PC-3 (cell line): ENCODE measurements at regions not wholly inside any gene's neighbourhood (a gene's known extent, or its start where the extent isn't known, plus 50 kb on each side); places are given as distances from the start of the nearest gene placed in this dataset.

Source experiments
- ATAC-seq: fragments of 200-7000 bp; cut with Tn5 transposase; 2 replicates; pipeline ENCODE4 v1.9.1; 2020; ENCODE audit warnings: mild to moderate bottlenecking, moderate library complexity
- BruUV-seq: library from RNA; stranded (reverse); fragments of 400-500 nt; replicated peaks from 2 replicates; lab custom pipeline; 2021; lab: Mats Ljungman, UMichigan
- CTCF ChIA-PET: fragments of 300-600 bp; sonication (Branson Sonifier 250); formaldehyde crosslinking; loops from one replicate; lab custom pipeline; 2022; ENCODE audit warnings: antibody characterized with exemption; lab: Charles Lee
- POLR2A ChIA-PET: fragments of 300-600 bp; sonication (Branson Sonifier 250); formaldehyde crosslinking; loops from one replicate; lab custom pipeline; 2022; ENCODE audit warnings: antibody characterized with exemption; ENCODE audit not compliant: unreplicated experiment; lab: Charles Lee
- DNase-seq: peaks from one replicate; pipeline ENCODE4 v3.0.0-alpha.2; 2015
- H2AFZ ChIP-seq: fragments of 300-600 bp; sonication (generic); 2 replicates; pipeline ENCODE4 v1.6.0; 2016; ENCODE audit warnings: antibody characterized with exemption, low read length
- H3F3A ChIP-seq: fragments of 300-600 bp; sonication (generic); one replicate; pipeline ENCODE4 v1.6.0; 2017; ENCODE audit warnings: antibody characterized with exemption, low read length, control low read depth, mild to moderate bottlenecking; ENCODE audit not compliant: unreplicated experiment
- H3K27ac ChIP-seq: fragments of 300-600 bp; sonication (generic); 2 replicates; pipeline ENCODE4 v1.5.1; 2016; ENCODE audit warnings: mild to moderate bottlenecking, low read length
- H3K27me3 ChIP-seq: fragments of 300-600 bp; sonication (generic); 2 replicates; pipeline ENCODE4 v1.6.1; 2016; ENCODE audit warnings: low read length, mixed read lengths
- H3K36me3 ChIP-seq: fragments of 300-600 bp; sonication (generic); 2 replicates; pipeline ENCODE4 v1.6.1; 2016; ENCODE audit warnings: low read depth, mixed run types, low read length, mixed read lengths
- H3K4me1 ChIP-seq: fragments of 300-600 bp; sonication (generic); 2 replicates; pipeline ENCODE4 v1.5.1; 2016; ENCODE audit warnings: low read length; ENCODE audit not compliant: insufficient read depth
- H3K4me2 ChIP-seq: fragments of 300-600 bp; sonication (generic); 2 replicates; pipeline ENCODE4 v1.6.0; 2016; ENCODE audit warnings: low read length
- H3K4me3 ChIP-seq: fragments of 300-600 bp; sonication (generic); 2 replicates; pipeline ENCODE4 v1.5.1; 2016; ENCODE audit warnings: mild to moderate bottlenecking, low read length, mixed read lengths
- H3K79me2 ChIP-seq: fragments of 300-600 bp; sonication (generic); 2 replicates; pipeline ENCODE4 v1.6.1; 2017; ENCODE audit warnings: low read length, mixed read lengths
- H3K9ac ChIP-seq: fragments of 300-600 bp; sonication (generic); 2 replicates; pipeline ENCODE4 v1.6.0; 2016; ENCODE audit warnings: mild to moderate bottlenecking, low read length
- H3K9me2 ChIP-seq: fragments of 300-600 bp; sonication (generic); replicated peaks from 2 replicates; pipeline ENCODE4 v1.6.1; 2016; ENCODE audit warnings: mixed run types, low read length, mixed read lengths
- H3K9me3 ChIP-seq: fragments of 300-600 bp; sonication (generic); 2 replicates; pipeline ENCODE4 v1.6.1; 2016; ENCODE audit warnings: low read length, mixed read lengths
- H4K20me1 ChIP-seq: fragments of 300-600 bp; sonication (generic); 2 replicates; pipeline ENCODE4 v1.6.1; 2016; ENCODE audit warnings: low read length, mixed read lengths
- EZH2 ChIP-seq: fragments of 300-600 bp; sonication (generic); IDR thresholded peaks from one replicate; pipeline ENCODE4 v1.6.1; 2017; ENCODE audit warnings: antibody characterized with exemption, mild to moderate bottlenecking, low read length; ENCODE audit not compliant: unreplicated experiment
- EZH2phosphoT487 ChIP-seq: fragments of 300-600 bp; sonication (generic); IDR thresholded peaks from 2 replicates; pipeline ENCODE4 v1.6.1; 2018; ENCODE audit warnings: mild to moderate bottlenecking, antibody characterized with exemption, low read length, borderline replicate concordance
- intact Hi-C: fragments of 100-400 bp; cut with micrococcal nuclease; formaldehyde crosslinking; loops from 2 replicates; pipeline ENCODE4 v1.9.0; 2023
- TF ChIP-seq, protein P1 (sequence below): fragments of 300-600 bp; sonication (generic); conservative IDR thresholded peaks from 2 replicates; pipeline ENCODE4 v1.5.1; 2017; ENCODE audit warnings: antibody characterized with exemption, low read depth, mild to moderate bottlenecking, low read length

DNA sequence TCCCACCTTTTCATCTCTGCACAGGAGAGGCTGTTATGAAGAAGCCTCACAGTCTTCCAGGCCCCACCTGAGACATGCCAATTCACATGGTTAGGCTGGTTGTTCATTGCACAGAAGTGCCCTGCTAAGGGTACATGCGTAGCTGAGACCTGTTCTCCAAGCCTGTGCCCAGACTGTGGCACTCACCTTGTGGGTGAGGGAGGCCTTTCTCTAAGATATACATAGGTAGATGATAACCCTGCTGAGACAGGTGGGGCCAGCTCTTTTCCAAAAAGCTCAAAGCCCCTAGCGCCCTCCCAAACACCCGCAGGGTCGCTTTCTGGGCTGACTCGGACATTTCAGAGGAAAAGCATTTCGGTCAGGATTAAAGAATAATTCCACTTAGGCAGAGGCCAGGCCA, 53.5 kb upstream of the ZNF507 start:
- no peaks in the 10 kb centered on the region for H3K9me3 ChIP-seq
- H3K79me2 ChIP-seq: no peaks in the 10 kb centered on the region
- no peak overlapping the region for H3K4me3 ChIP-seq
- TF ChIP-seq, protein P1, sequence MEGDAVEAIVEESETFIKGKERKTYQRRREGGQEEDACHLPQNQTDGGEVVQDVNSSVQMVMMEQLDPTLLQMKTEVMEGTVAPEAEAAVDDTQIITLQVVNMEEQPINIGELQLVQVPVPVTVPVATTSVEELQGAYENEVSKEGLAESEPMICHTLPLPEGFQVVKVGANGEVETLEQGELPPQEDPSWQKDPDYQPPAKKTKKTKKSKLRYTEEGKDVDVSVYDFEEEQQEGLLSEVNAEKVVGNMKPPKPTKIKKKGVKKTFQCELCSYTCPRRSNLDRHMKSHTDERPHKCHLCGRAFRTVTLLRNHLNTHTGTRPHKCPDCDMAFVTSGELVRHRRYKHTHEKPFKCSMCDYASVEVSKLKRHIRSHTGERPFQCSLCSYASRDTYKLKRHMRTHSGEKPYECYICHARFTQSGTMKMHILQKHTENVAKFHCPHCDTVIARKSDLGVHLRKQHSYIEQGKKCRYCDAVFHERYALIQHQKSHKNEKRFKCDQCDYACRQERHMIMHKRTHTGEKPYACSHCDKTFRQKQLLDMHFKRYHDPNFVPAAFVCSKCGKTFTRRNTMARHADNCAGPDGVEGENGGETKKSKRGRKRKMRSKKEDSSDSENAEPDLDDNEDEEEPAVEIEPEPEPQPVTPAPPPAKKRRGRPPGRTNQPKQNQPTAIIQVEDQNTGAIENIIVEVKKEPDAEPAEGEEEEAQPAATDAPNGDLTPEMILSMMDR: no peak
- TF ChIP-seq EZH2: no peak
- no peak for TF ChIP-seq EZH2phosphoT487
- intact Hi-C loops: no loop called here
- H3K9ac ChIP-seq: no peak overlapping the region
- no peaks in the 10 kb centered on the region for H3K27me3 ChIP-seq
- no peak overlapping the region for H3K4me2 ChIP-seq
- H4K20me1 ChIP-seq: no peaks in the 10 kb centered on the region
- no peak for ATAC-seq
- H3K9me2 ChIP-seq: no peaks in the 10 kb centered on the region
- H3F3A ChIP-seq: no peaks in the 10 kb centered on the region
- no peaks in the 10 kb centered on the region for H3K36me3 ChIP-seq
- POLR2A ChIA-PET: no interaction called here
- no peak for DNase-seq
- no TSS peak for BruUV-seq
- no peaks in the 10 kb centered on the region for H3K4me1 ChIP-seq
- no peak overlapping the region for H2AFZ ChIP-seq
- CTCF ChIA-PET: no interaction called here
- H3K27ac ChIP-seq: no peak overlapping the region

DNA sequence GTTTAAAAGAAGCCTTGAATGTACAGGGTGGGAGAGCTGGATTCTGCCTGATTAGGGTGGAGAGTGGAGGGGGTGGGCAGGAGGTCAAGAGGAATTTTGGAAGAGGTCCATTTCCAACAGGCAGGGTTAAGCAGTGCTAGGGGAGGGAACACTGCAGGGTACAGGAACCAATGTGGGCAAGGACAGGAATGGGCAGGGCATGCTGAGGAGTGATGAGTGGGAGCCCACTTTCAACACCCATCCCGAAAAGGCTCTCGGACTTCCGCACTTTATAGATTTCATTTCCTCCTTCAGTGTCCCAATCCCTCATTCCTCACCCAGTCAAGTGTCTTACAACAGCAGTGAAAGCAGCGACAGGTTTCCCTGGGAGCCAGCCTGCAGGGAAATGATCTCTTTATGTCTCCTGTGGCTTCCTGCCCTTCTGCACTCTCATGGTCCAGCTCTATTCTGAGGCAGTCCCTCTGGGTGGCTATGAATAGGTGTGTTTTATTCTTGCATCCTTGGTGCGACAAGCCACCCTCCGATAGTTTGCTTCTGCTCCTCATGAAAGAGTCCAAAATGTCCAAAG, 50.5 kb upstream of the ZNF507 start:
- Histone ChIP-seq H3K4me2 (no peak overlapping the region), H3K27me3 (no peaks in the 10 kb centered on the region), H3K9me3 (no peaks in the 10 kb centered on the region), H3K4me3 (no peak overlapping the region), H3K9ac (no peak overlapping the region), H3K36me3 (no peaks in the 10 kb centered on the region), H3F3A (no peaks in the 10 kb centered on the region), H3K27ac (no peak overlapping the region), H2AFZ (no peak overlapping the region), H3K9me2 (no peaks in the 10 kb centered on the region), H4K20me1 (no peaks in the 10 kb centered on the region), H3K79me2 (no peaks in the 10 kb centered on the region), H3K4me1 (no peaks in the 10 kb centered on the region)
- ATAC-seq (no peak), DNase-seq (no peak)
- CTCF ChIA-PET: interaction anchor here (0.5 kb wide), 1 partner anchor 1264 kb away, joined by 4 read pairs; no protein-coding TSS in a partner anchor
- POLR2A ChIA-PET: no interaction called here
- intact Hi-C loops: no loop called here
- BruUV-seq: no TSS peak
- TF ChIP-seq EZH2: no peak
- TF ChIP-seq, protein P1: no peak
- TF ChIP-seq EZH2phosphoT487: no peak
